Dendritic cell treated with granulocyte-macrophage colony-stimulating factor and Interleukin-4, amounts not matched to agents 40 ng/mL and 50 ng/mL, for 4 days (primary cell): ENCODE measurements at regions not wholly inside any gene's neighbourhood (a gene's known extent, or its start where the extent isn't known, plus 50 kb on each side); places are given as distances from the start of the nearest gene placed in this dataset.
A peak's percentile ranks its signal among the peaks of the same experiment; 100 is the strongest.

Source experiments
- H3K27ac Mint-ChIP-seq: one replicate; pipeline ENCODE4 v1.8.0; 2022; ENCODE audit warnings: mild to moderate bottlenecking, mixed read lengths
- H3K27me3 Mint-ChIP-seq: one replicate; pipeline ENCODE4 v1.8.0; 2022; ENCODE audit warnings: mild to moderate bottlenecking, mixed read lengths
- H3K36me3 Mint-ChIP-seq: one replicate; pipeline ENCODE4 v1.8.0; 2022; ENCODE audit warnings: low read depth, mixed read lengths
- H3K4me1 Mint-ChIP-seq: one replicate; pipeline ENCODE4 v1.8.0; 2022; ENCODE audit warnings: low read depth, mixed read lengths
- H3K4me3 Mint-ChIP-seq: one replicate; pipeline ENCODE4 v1.8.0; 2022; ENCODE audit warnings: mild to moderate bottlenecking, moderate library complexity, mixed read lengths
- H3K9me3 Mint-ChIP-seq: one replicate; pipeline ENCODE4 v1.8.0; 2022; ENCODE audit warnings: mixed read lengths
- intact Hi-C: fragments of 100-400 bp; cut with micrococcal nuclease; formaldehyde crosslinking; loops from one replicate; pipeline ENCODE4 v1.15.0; 2022

DNA sequence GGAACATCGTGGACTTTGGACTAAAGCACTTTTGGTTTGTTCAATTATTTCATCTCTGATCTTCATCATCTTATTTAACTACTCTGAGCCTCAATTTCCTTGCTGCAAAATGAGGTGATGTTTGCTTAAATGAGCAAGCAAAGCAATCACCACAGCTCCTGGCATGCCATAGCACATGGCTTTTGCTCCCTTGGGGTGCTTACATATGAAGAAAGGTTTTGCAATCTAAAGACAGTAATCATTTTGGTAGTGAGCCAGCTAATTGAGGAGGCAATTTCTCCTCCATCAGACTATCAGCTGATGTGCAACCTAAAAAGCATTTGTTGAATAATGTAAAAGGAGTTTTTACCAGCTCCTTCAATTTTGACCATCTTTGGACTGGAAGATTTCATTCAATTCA lies 68.8 kb upstream of the KCNJ15 start:
- Mint-ChIP-seq H3K4me1 (peaks cover 16% of the 10 kb centered on the region), H3K27ac (peak overlapping the region; percentile 52), H3K36me3 (peaks cover 5% of the 10 kb centered on the region), H3K27me3 (no peaks in the 10 kb centered on the region), H3K4me3 (no peak overlapping the region), H3K9me3 (peaks cover 2% of the 10 kb centered on the region)
- intact Hi-C loops = no loop called here

DNA sequence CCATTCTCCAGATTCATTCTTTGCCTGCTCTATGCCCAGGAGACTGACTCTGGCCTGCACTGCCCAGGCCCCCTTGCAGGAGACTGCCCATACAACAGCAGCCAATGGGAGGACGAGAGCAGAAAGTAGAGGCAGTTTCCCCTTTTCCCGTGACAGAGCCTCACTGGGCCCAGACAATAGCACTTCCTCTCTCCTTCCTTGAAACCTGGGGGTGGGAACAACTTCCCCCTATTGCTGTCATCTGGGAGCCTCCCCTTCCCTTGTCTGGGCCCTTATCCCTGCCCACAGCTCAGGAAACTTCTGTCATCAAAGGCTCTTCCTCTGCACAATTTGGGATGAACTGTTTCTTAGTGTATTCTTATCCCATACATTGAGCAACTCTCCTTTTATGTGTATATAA lies 60.8 kb upstream of the KCNJ15 start:
- peaks cover 48% of the 10 kb centered on the region for H3K36me3 Mint-ChIP-seq
- intact Hi-C loops = no loop called here
- H3K4me3 Mint-ChIP-seq = no peak overlapping the region
- peaks cover 33% of the 10 kb centered on the region for H3K4me1 Mint-ChIP-seq
- H3K27me3 Mint-ChIP-seq = peaks cover 6% of the 10 kb centered on the region
- peak overlapping the region; percentile 68 for H3K27ac Mint-ChIP-seq
- H3K9me3 Mint-ChIP-seq = peaks cover 66% of the 10 kb centered on the region

DNA sequence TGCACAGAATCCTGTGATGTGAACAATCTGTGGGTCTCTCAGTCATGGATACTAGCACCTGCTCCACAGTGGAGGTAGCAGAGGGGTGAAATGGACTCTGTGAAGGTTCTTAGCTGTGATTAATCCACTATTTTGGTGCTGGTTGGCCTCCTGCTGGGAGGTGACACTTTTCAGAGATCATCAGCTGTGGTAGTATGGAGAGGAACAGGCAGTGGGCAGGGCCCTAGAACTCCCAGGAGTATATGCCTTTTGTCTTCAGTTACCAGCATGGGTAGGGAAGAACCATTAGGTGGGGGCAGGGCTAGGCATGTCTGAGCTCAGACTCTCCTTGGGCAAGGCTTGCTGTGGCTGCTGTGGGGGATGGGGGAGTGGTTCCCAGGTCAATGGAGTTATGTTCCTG lies 54.0 kb upstream of the KCNJ15 start:
- H3K9me3 Mint-ChIP-seq = peaks cover 16% of the 10 kb centered on the region
- peaks cover 12% of the 10 kb centered on the region for H3K36me3 Mint-ChIP-seq
- H3K4me1 Mint-ChIP-seq = peaks cover 38% of the 10 kb centered on the region
- intact Hi-C loops = no loop called here
- H3K27ac Mint-ChIP-seq = no peak overlapping the region
- H3K4me3 Mint-ChIP-seq = no peak overlapping the region
- H3K27me3 Mint-ChIP-seq = peaks cover 49% of the 10 kb centered on the region

DNA sequence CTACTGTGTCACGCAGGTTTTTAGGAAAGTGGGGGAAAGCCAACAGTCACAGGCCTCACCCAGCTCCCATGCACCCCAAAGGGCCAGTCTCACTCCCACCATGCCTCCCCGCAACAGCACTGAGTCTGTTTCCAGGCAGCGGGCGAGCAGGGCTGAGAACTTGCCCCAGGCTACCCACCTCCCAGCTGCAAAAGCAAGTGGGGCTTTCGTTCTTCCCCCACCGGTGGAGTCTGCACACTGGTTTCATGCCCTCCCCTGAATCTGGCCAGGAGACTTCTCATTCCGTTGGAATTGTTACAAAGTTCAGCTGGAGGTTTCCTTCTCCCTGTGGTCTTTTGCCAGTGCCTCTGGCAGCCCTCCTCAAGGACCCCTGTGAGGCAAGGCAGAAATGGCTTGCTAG lies 53.6 kb upstream of the KCNJ15 start:
- Mint-ChIP-seq H3K4me3 (no peak overlapping the region), H3K27ac (no peak overlapping the region), H3K4me1 (peaks cover 38% of the 10 kb centered on the region), H3K36me3 (peaks cover 8% of the 10 kb centered on the region), H3K27me3 (peaks cover 53% of the 10 kb centered on the region), H3K9me3 (peaks cover 12% of the 10 kb centered on the region)
- intact Hi-C loops = no loop called here

DNA sequence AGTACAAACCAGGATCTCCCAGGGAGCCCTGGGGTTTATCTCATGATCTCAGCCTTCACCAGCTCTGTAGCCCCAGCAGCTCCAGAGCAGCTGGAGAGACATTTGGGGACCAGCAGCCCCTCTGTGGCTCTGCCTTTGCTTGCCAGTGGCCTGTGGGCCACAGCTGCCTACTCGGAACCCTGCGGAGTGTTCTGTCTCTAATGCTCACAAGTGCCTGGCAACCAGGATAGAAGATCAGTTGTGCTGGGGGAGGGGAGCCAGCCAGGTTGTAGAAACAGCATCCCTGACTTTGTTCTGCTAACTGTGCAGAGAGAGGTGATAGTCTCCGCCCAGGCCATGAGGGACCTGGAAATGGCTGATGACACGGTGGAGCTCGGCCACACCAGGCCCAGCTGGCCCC lies 50.9 kb upstream of the KCNJ15 start:
- peaks cover 8% of the 10 kb centered on the region for H3K36me3 Mint-ChIP-seq
- H3K9me3 Mint-ChIP-seq = peaks cover 12% of the 10 kb centered on the region
- H3K27ac Mint-ChIP-seq = no peak overlapping the region
- H3K4me1 Mint-ChIP-seq = peaks cover 38% of the 10 kb centered on the region
- H3K4me3 Mint-ChIP-seq = no peak overlapping the region
- peaks cover 60% of the 10 kb centered on the region for H3K27me3 Mint-ChIP-seq
- intact Hi-C loops = no loop called here

DNA sequence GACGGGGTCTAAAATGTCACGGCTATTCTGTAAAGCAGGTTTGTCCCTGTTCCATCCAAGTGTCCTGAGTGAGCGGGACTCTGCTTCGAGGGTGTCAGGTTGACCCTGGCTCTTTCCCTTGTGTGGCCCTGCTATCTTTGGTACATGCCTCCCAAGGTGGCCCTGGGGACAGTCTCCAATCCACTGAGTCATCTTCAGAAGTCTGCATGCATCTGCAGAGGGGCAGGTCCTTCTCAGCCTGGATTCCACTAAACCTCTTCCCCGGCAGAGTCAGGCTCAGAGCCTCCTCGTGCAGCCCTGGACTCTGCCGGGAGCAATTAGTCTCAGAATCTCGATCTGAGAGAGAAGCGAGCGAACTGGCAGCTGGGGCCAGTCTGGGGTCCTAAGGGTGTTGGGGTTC lies 50.1 kb upstream of the KCNJ15 start:
- peaks cover 8% of the 10 kb centered on the region for H3K36me3 Mint-ChIP-seq
- H3K4me1 Mint-ChIP-seq = peaks cover 39% of the 10 kb centered on the region
- intact Hi-C loops = no loop called here
- H3K27me3 Mint-ChIP-seq = peaks cover 58% of the 10 kb centered on the region
- H3K4me3 Mint-ChIP-seq = no peak overlapping the region
- peaks cover 16% of the 10 kb centered on the region for H3K9me3 Mint-ChIP-seq
- H3K27ac Mint-ChIP-seq = no peak overlapping the region
